ENCODE measurements at regions not wholly inside any gene's neighbourhood (a gene's known extent, or its start where the extent isn't known, plus 50 kb on each side); places are given as distances from the start of the nearest gene placed in this dataset.
"Not testable (repeated sequence)": the region's sequence is repeated elsewhere in the genome, so short reads cannot be mapped to it uniquely, and the experiment has no call there.

DNA sequence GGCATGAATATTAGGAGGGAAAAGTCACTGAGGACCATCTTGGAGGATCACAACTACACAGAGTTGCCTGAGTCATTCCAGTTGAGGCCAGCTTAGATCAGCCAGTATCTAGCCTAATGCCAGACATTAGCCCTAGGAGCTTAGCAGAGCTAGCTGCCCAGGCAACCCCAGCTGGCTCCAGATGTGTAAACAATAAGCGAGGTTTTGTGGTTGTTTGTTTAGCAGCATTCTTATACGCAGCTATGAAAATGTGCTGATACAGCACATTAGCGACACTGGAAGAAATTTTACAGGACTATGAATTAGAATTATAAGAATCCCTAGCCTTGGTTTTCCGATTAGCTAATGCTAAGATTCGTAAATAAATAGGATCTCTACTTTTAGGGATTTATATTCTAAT, 59.3 kb downstream of the BTBD3 start:
- DNase-seq, result no peak

DNA sequence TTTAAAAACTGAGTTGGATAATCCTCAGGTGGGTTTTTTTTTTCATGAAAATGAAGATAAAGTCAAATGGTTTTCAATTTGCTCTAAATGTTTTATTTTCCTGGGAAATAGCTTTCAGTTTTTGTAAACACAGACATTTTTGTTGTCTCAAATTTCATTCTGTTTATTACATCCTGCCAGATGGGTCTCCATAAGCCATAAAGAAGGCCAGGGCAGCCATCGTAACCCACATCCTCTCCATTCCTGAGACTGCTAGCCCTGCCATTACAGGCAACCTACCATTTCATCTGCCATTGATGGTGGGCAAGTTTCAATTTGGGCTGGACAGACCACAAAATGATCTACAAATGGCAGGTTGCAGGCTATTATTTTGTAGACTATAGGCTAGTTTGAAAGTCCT, 60.8 kb downstream of the BTBD3 start:
- no peak for DNase-seq

DNA sequence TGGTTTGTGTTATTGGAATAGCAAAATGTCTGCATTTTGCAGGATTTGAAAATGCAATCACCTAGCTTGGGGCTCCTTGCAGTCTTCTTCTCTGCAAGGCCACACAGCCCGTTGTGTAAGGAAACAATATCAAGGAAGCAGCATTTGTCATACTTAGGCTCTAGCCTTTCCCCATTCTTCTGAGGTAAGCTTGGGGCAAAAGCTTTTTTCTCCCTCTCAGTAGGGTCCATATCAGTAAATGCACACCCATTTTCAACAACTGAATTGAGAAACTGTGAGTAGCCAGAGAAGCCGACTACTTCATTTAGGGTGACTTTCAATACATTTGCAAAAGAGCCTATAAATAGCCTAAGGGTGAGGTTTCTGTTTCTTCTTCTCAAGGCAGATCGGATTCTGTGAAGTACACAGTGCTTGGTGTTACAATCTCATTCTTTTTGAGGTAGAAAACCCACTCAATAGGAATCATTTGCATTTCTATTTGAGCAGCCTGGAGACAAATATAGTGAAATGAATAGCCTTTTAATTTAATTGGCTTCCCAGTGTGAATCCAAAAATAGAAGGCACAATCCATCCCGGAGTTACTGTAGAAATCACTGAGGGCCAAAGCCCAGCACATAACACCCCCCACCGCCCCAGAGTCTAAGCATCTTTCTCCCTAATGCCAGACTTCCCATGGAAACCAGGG, 61.8 kb downstream of the BTBD3 start:
- no peak for DNase-seq

DNA sequence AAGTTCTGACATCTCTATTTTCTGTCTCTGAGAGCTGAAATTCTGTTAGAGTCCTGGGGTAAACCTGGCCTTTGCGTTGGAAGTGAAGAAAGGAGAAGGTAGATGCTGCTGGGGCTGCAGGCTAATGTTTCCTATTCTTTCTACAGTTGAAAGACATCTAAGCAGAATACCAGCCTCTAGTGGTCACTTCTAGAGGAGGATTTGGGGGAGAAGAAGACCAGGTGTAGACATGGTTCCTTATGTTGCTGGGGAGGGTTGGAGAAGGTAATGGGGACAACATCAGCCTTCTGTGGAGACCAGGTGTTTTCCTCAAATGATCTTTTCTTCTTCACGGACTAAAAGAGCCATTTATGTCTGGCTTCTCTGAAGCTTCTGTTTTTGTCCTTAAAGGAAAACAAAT, 62.6 kb downstream of the BTBD3 start:
- no peak for DNase-seq

DNA sequence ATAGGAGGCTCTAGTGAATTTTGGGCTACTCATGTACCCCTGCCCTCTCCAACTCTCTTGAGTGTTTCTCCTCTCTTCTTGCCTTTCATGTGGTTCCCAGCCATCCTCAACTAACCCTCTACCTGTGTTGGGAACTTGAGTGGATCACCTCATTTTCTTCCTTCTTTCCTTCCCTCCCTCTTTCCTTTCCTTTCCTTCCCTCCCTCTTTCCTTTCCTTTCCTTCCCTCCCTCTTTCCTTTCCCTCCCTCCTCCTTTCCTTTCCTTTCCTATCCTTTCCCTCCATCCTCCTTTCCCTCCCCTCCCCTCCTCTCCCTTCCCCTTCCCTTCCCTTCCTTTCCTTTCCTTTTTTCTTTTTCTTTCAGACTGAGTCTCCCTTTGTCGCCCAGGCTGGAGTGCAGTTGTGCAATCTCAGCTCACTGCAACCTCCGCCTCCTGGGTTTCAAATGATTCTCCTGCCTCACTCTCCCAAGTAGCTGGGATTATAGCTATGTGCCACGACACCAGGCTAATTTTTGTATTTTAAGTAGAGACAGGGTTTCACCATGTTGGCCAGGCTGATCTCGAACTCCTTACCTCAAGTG, 63.8 kb downstream of the BTBD3 start:
- no peak for DNase-seq

DNA sequence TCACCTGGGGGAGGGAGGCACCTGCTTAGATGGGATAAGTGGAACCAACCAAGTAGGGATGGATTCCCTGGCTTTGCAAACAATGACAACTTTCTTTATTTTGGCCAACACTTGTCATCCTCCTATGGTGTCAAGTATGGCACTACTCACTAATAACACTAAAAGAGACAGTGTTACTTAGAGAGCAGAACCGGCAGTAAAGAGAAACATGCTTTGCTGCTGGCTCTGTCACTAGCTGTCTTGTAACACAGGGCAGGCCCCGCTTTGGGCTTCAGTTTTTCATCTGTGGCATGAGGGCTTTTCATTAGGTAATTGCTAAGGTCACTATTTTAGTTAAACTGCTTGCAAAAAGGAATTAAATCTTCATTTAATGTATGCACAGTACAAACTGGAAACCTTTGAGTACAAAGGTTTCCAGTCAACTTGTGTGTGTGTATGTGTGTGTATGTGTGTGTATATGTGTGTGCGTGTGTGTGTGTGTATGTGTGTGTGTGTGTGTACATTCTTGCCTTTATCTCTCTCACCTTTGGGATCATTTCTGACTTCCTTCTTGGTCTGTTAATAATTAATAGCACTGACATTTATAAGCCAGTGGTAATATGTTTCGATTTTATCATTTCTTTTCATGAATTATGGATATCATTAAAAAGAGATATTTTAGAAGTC, 64.7 kb downstream of the BTBD3 start:
- no peak for DNase-seq

DNA sequence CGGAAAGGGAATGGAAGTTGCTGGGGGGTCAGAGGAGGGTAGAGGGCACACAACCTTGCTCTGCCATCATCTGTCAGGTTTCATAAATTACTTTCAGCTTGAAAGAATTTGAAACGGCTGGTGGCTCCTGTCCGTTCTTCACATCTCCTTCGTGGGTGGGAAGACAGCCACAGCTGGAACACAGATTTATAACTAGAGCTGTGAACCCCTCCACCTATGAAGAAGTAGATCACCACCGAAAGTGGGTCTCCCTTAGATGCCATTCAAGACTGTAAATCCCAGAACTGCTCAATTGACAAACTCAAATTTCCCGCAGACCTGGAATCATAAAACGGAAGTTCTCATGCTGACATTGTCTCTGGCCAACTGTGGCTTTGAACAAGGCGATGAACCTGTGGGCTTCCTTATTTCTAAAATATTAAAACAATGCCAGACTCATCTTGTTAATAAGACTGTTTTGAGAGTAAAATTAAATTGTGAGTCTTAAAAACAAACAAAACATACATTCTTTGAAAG, 65.3 kb downstream of the BTBD3 start:
- no peak for DNase-seq

DNA sequence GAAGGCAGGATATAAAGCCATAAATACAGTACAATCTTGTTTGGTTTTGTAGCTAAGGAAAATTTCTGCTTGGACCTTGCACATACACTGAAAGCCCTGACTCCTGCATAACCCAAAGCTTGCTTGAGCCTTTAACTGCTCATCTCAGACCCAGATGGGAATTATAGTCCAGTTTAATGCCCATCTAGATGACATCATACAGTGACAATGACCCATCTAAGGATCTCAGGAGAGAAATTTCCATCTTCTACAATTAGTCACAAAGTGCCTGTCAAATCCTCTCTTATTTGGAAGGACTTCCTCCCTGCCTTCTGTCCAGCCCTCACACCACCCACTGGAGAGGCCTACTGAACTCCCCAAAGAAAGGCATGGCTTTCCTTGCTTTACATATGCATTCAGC, 69.3 kb downstream of the BTBD3 start:
- DNase-seq, result no peak

DNA sequence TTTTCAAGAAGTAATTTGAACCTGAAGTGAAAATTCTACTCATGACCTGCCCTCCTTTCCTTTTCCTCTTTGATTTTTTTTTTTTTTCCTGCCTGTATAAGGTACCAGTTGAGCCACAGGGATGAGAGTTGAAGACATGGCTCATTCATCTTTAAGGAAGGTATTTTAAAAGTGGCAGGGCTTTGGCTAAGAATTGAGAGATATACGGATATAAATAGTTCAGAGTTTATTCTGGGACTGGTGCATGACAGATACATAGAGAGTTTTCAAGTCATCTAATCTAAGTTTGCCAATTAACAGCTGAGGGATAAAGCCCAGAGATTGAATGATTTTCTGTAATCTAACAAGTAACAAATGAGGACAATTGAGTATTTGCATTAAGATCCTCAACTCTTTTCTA, 69.8 kb downstream of the BTBD3 start:
- DNase-seq, result no peak

DNA sequence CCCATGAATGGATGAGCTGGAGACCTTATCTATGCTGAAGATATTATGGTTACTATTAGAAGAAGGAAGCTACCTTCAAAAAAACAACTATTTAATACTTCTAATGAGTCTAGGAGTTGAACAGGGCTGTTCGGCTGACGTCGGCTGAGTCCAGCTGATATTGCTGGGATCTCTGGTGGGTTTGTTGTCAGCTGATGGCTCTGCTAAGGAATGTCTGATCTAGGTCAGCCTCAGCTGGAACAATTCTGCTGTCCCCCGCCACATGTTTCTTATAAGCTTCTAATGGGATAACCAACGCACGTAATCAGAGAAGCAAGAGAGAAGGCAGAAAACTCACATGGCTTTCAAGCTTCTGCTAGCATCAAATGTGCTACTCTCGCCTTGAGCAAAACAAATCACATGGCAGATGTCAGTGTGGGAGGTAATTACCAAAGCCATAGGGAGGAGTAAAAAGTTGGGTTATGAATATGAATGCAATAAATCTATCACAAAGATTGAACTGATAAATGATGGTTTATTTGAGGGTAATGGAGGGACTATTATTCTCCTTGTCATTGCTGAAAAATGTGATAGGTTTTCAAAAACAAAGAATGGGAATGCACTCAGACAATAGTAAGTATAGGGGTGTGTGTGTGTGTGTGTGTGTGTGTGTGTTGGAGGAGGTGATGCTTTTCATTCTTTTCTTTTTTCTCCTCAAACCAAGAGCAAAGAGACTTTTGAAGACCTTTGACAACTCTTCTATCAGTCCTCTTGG, 71.5 kb downstream of the BTBD3 start:
- DNase-seq, result no peak

DNA sequence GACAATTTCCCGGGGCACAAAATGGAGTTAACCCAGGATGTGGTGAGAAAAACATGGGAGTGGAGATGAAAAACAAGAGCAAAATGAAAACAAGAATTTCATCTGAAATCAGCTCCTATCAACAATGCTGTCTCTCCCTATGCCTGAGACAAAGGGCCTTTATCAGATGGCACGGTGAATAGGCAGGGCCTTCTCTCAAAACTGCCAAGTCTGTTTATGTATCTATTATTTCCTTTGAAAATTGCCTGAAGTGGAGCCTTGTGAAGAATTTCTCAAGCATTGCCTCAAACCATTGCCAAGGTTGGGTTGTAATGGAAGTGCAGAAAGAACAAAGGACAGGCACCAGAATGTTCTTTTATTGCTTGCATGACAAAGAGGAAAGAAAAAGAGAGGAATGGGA, 74.7 kb downstream of the BTBD3 start:
- DNase-seq, result no peak

DNA sequence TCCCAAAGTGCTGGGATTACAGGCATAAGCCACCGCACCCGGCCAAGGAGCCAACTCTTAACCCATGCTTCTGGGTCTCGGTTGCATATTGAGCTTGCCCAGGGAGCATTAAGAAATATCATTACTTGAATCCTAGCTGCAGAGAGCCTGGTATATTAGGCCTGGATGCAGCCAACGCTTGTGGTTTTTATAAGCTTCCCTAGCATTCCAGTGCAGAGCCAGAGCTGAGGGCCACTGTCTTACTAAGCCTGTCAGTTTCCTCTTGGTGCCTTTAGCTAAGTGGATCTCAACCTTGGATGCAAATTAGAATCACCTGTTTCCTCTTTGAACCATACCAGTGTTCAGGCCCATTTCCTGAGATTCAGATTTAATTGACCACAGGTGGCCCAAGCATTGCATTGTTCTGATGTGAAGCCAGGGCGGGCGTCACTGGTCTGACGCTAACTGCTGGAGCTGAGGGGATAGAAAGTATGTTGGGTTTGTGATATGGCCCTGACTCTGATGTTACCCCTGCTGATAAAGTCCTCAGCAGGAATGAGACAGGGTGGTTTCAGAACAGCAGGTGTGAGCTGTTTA, 76.3 kb downstream of the BTBD3 start:
- no peak for DNase-seq

DNA sequence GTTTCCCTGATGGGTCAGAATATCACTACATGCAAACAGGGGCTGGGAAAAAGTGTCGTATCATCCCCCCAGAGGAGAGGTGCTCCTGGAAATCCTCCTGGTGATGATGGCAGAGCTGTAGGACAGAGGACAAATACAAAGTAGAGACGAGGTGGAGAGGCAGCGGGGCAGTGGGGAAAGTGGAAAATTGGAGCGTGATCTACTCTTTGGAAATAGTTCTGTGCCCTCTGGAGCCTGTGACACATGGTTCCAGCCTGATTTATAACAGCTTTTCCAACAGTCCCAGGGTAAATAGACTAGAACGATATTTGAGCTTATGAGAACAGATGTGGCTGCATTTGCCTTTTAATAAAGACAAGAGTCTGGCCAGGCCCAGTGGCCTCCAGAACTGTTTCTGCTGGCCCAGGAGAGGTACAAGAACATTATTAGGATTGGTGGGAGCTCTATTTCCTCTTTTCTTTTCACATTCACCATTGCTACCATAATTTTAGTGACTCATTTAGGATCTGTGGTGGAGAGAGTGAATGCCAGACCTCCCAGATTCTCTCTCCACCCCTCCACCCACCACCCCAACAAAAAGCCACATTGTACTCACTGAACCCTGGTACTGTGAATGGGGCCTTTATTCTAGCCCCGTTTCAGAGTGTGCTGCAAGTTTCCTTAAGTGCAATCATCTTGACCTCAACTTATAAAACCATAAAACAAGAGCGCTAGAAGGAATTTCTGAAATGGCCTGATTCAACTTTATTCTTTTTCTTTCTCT, 78.3 kb downstream of the BTBD3 start:
- DNase-seq, result no peak

DNA sequence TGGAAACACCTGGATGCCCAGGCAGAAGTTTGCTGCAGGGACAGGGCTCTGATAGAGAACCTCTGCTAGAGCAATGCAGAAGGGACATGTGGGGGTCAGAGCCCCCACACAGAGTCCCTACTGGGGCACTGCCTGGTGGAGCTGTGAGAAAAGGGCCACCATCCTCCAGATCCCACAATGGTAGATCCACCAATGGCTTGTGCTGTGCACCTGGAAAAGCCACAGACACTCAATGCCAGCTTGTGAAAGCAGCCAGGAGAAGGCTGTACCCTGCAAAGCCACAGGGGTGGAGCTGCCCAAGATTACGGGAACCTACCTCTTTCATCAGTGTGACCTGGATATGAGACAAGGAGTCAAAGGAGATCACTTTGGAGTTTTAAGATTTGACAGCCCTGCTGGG, 87.1 kb downstream of the BTBD3 start:
- not testable (repeated sequence) for DNase-seq

DNA sequence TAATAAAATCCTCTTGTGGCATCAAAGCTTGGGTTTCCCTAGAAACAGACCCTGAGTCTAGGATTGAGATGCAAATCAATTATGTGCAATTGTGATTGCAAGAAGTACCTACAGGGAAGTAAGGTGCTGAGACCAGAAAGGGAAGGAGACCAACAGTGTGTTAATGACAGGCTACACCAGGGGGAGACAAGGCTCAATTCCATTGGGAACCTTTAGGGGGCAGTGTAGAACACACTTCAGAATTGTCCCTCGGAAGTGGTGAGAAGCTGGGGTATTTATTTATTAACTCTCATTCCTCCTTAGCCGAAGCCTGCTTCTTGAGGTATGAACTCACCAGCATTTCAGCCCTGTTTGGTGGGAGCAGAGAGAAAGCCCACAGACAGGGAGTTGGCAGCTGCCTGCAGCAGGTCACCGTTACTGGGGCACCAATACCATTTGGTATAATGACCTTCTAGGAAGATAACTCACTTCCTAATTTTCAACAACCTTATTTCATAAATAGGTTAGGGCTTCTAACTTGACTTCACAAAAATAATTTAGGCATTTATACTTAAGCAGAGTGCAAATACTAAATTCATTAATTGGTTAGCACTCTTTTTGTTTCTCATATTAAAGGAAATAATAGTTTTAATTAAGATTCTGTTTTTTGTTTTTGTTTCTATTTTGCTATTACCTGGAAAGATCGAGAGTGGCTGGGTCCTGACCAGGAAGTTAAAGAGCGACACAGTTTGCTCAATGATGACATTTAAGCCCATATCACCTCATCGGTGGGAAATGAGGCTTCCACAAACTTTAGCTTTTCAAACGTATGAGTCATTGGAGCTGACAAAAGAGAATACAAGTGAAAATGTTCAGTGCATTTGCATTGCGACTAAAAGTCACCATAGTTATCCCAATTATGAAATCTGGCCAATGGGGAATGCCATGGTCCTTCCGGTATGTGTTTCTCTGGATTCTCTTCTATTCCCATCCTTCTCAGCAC, 94.8 kb downstream of the BTBD3 start:
- no peak for DNase-seq

DNA sequence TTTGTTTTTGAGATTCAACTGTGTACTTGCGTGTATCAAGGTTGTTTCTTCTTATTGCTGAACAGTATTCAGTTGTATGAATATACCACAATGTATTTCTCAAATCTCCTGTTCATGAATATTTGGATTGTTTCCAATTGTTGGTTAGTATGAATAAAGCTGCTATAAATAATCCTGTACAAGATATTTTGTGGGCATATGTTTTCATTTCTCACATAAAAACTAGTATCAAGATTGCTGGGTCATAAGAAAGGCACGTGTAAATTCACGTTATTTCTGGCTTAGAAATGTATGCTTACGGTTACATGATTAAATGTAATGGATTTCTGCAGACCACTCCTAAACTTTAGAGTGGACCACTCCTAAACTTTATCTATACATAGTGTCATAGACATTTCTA, 96.6 kb downstream of the BTBD3 start:
- DNase-seq, result no peak

DNA sequence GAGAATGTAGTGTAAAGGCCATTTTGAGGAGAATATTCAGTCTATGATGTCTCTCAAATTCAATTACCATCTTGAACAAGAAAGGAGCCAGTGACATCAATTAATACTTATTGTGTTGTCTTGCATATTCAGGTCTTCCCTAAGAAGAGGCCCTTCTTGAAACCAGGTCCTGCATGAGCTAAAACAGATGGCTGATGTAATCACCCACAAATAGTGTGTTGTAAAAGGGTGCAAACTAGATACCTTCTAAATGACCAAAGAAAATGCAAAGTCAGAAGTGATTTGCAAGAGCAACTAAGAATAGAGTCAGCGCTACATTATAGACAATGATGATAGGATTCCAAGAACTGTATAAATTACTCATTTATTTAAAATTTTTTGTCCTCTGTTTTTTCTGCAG, 97.0 kb downstream of the BTBD3 start:
- no peak for DNase-seq

DNA sequence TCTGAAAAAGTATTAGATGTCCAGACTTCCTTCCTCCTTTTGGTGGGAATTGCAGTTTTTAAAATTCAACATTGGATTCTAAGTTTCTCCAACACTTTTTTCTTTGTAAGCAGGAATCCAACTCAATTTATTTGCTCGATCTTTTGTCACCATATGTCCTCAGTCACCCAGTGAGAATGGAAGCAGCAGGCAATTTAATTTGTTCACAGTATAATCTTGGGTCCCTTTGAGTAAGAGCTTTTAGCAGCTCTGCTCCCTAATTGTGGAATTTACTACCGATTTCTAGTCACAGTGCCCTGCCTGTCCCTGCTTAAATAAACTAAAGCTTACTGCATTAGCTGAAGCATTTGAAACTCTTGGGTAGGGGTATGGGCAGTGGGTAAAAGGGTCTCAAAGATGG, 98.6 kb downstream of the BTBD3 start:
- DNase-seq, result no peak

DNA sequence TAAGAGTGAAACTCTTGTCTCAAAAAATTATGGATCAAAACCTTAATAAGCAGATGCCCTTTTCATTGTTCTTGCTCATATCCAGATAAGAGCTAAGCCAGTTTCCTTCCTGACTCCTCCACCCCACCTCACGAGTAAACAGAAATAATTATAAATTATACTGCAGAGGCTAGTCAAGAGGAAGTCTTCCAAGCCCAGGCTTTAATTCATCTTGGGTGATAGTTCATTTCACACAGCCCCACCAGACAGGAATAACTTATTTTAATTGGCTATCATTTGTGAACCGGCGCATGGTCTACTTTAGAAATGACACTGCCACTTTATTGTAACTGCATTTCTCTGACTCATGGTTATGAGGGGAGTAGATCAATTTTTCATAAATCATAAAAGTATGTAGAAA, 102.0 kb downstream of the BTBD3 start:
- DNase-seq, result no peak

DNA sequence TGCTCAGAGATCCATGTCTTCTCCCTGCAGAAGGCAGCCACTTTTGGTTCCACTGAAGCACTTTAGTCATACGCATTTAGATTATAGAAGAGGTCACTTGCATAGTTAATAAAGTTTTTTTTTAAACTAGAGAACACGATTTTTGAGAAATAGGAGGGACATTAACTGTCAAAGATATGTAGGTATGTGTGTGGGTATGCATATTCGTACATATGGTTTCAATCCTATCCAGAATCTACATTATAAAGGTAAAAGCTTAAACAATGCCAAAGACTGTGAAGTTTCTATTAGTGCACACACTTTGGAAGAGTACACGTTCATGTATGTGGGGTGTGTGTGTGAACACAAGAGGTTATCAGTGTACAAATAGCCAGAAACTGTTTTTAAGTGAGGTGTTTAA, 103.2 kb downstream of the BTBD3 start:
- DNase-seq, result no peak

DNA sequence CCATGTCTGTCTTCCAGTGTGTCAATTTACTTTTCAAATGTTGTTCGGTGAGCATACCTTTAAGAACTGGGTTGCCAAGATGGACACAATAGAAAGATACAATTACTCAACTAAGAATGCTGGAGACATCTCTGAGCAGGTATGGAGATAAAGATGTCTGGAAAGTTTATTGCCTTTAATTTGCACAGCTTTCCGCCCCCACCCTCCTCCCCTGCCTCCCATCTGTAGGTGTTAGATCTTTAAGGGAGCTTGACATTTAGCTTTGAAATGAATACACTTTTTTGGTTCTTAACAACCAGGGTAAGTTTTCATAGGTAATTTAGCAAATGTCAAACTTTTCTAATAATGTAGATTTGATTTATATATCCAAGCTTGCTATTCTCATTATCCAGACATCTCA, 104.4 kb downstream of the BTBD3 start:
- DNase-seq, result no peak
